ENCODE measurements at regions not wholly inside any gene's neighbourhood (a gene's known extent, or its start where the extent isn't known, plus 50 kb on each side); places are given as distances from the start of the nearest gene placed in this dataset.

GRCh38 chr9:18202924-18203323 is 271.0 kb upstream of the ADAMTSL1 start:
- TF ChIP-seq CTCF (IDR thresholded peaks at IDR 0.05; ENCODE audit: insufficient read depth, low read depth, low read length) (no peak), EZH2 (IDR thresholded peaks at IDR 0.05; ENCODE audit: insufficient read depth, low read length) (no peak)

All from astrocyte (in vitro differentiated cells and primary cell).